SH-SY5Y (cell line): ENCODE measurements at regions not wholly inside any gene's neighbourhood (a gene's known extent, or its start where the extent isn't known, plus 50 kb on each side); places are given as distances from the start of the nearest gene placed in this dataset.

Source experiments
- GATA2 ChIP-seq: IDR thresholded peaks from 2 replicates; pipeline ENCODE4 v1.6.1; 2011; ENCODE audit warnings: mild to moderate bottlenecking, low read depth, low read length
- GATA3 ChIP-seq: IDR thresholded peaks from 2 replicates; pipeline ENCODE4 v1.6.1; 2011; ENCODE audit warnings: low read depth, mild to moderate bottlenecking, low read length, moderate library complexity

DNA sequence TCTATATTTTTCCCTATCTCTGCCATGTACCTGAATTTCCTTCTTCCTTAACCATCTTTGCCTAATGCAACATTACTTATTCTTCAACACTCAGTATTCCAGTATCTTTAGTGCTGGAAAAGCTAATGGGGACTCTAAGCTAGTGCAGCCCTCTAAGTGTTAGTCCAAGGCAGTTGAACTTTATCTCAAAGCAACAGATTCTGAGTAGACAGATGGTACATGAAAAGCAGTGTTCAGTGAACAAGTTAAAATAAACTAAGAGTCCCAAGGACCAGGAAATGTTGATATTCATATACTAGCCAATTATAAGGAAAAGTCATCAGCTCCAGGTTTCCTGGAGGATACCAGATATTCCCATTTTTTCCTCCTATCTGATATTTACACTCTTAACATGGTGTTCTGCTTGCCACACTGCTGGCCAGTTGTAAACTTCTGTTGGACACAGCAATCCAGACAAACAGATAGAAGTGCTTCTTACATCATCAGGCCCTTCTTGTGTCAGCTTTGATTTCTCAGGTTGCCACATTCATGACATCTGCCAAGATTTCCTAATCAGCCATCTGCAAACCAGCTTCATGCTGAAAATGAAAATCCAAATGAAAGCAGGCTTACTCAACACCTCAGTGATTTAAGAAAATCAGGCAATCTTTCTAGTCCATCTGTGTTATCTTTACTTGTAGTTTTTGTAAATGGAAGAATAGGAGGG, 255.9 kb upstream of the POU2AF2 start:
- TF ChIP-seq GATA2: no peak
- no peak for TF ChIP-seq GATA3
